ENCODE measurements at regions not wholly inside any gene's neighbourhood (a gene's known extent, or its start where the extent isn't known, plus 50 kb on each side); places are given as distances from the start of the nearest gene placed in this dataset.
"Not testable (repeated sequence)": the region's sequence is repeated elsewhere in the genome, so short reads cannot be mapped to it uniquely, and the experiment has no call there.

GRCh38 chr6:112468359-112468758 is 121.2 kb downstream of the RFPL4B start:
- no peaks in the 10 kb centered on the region for H3K36me3 Mint-ChIP-seq (ENCODE audit: low read depth)
- no peaks in the 10 kb centered on the region for H3K27me3 Mint-ChIP-seq (ENCODE audit: low read depth)
- no peak overlapping the region for H3K4me3 Mint-ChIP-seq
- H3K27ac Mint-ChIP-seq: no peak overlapping the region
- DNase-seq: no peak
- H3K9me3 Mint-ChIP-seq: no peaks in the 10 kb centered on the region
- no peaks in the 10 kb centered on the region for H3K4me1 Mint-ChIP-seq (ENCODE audit: low read depth)
- intact Hi-C loops (cut with micrococcal nuclease): no loop called here
- CTCF ChIA-PET: no interaction called here

GRCh38 chr6:112469306-112469705 is 122.2 kb downstream of the RFPL4B start:
- H3K9me3 Mint-ChIP-seq: no peaks in the 10 kb centered on the region
- H3K27me3 Mint-ChIP-seq (ENCODE audit: low read depth): no peaks in the 10 kb centered on the region
- no peaks in the 10 kb centered on the region for H3K4me1 Mint-ChIP-seq (ENCODE audit: low read depth)
- no peak overlapping the region for H3K27ac Mint-ChIP-seq
- intact Hi-C loops (cut with micrococcal nuclease): no loop called here
- H3K4me3 Mint-ChIP-seq: no peak overlapping the region
- no peak for DNase-seq
- CTCF ChIA-PET: no interaction called here
- H3K36me3 Mint-ChIP-seq (ENCODE audit: low read depth): no peaks in the 10 kb centered on the region

- Mint-ChIP-seq H3K27ac (no peak overlapping the region), H3K9me3 (no peaks in the 10 kb centered on the region), H3K27me3 (ENCODE audit: low read depth) (no peaks in the 10 kb centered on the region), H3K4me1 (ENCODE audit: low read depth) (no peaks in the 10 kb centered on the region), H3K4me3 (no peak overlapping the region), H3K36me3 (ENCODE audit: low read depth) (no peaks in the 10 kb centered on the region)
- no peak for DNase-seq
- CTCF ChIA-PET: no interaction called here
- intact Hi-C loops (cut with micrococcal nuclease): no loop called here
Observed at GRCh38 chr6:112470376-112470775, 123.2 kb downstream of the RFPL4B start.

GRCh38 chr6:112470950-112471349 is 123.8 kb downstream of the RFPL4B start:
- CTCF ChIA-PET: no interaction called here
- Mint-ChIP-seq H3K4me1 (ENCODE audit: low read depth) (no peaks in the 10 kb centered on the region), H3K36me3 (ENCODE audit: low read depth) (no peaks in the 10 kb centered on the region), H3K27ac (no peak overlapping the region), H3K9me3 (no peaks in the 10 kb centered on the region), H3K27me3 (ENCODE audit: low read depth) (no peaks in the 10 kb centered on the region), H3K4me3 (no peak overlapping the region)
- DNase-seq: no peak
- intact Hi-C loops (cut with micrococcal nuclease): no loop called here

GRCh38 chr6:112475083-112475482 is 128.0 kb downstream of the RFPL4B start:
- DNase-seq: no peak
- Mint-ChIP-seq H3K27me3 (ENCODE audit: low read depth) (peaks cover 4% of the 10 kb centered on the region), H3K36me3 (ENCODE audit: low read depth) (no peaks in the 10 kb centered on the region), H3K4me3 (no peak overlapping the region), H3K9me3 (no peaks in the 10 kb centered on the region), H3K27ac (no peak overlapping the region), H3K4me1 (ENCODE audit: low read depth) (no peaks in the 10 kb centered on the region)
- intact Hi-C loops (cut with micrococcal nuclease): no loop called here
- CTCF ChIA-PET: no interaction called here

- intact Hi-C loops (cut with micrococcal nuclease): no loop called here
- Mint-ChIP-seq H3K4me3 (no peak overlapping the region), H3K27me3 (ENCODE audit: low read depth) (peaks cover 4% of the 10 kb centered on the region), H3K4me1 (ENCODE audit: low read depth) (no peaks in the 10 kb centered on the region), H3K9me3 (no peaks in the 10 kb centered on the region), H3K36me3 (ENCODE audit: low read depth) (no peaks in the 10 kb centered on the region), H3K27ac (no peak overlapping the region)
- CTCF ChIA-PET: no interaction called here
- no peak for DNase-seq
Observed at GRCh38 chr6:112477125-112477524, 130.0 kb downstream of the RFPL4B start.

GRCh38 chr6:112478036-112478435 is 130.9 kb downstream of the RFPL4B start:
- no peaks in the 10 kb centered on the region for H3K9me3 Mint-ChIP-seq
- CTCF ChIA-PET: no interaction called here
- peaks cover 4% of the 10 kb centered on the region for H3K27me3 Mint-ChIP-seq (ENCODE audit: low read depth)
- H3K4me1 Mint-ChIP-seq (ENCODE audit: low read depth): no peaks in the 10 kb centered on the region
- no peak overlapping the region for H3K4me3 Mint-ChIP-seq
- H3K27ac Mint-ChIP-seq: no peak overlapping the region
- no peak for DNase-seq
- intact Hi-C loops (cut with micrococcal nuclease): no loop called here
- no peaks in the 10 kb centered on the region for H3K36me3 Mint-ChIP-seq (ENCODE audit: low read depth)

GRCh38 chr6:112479975-112480374 is 132.8 kb downstream of the RFPL4B start:
- CTCF ChIA-PET; H3K36me3 Mint-ChIP-seq (ENCODE audit: low read depth); intact Hi-C loops (cut with micrococcal nuclease); H3K4me3 Mint-ChIP-seq; H3K27me3 Mint-ChIP-seq (ENCODE audit: low read depth); DNase-seq; H3K9me3 Mint-ChIP-seq; H3K4me1 Mint-ChIP-seq (ENCODE audit: low read depth); H3K27ac Mint-ChIP-seq: not testable (repeated sequence)

GRCh38 chr6:112480553-112480952 is 133.4 kb downstream of the RFPL4B start:
- intact Hi-C loops (cut with micrococcal nuclease): no loop called here
- no peaks in the 10 kb centered on the region for H3K4me1 Mint-ChIP-seq (ENCODE audit: low read depth)
- no peaks in the 10 kb centered on the region for H3K36me3 Mint-ChIP-seq (ENCODE audit: low read depth)
- CTCF ChIA-PET: no interaction called here
- H3K9me3 Mint-ChIP-seq: no peaks in the 10 kb centered on the region
- no peak for DNase-seq
- H3K27ac Mint-ChIP-seq: no peak overlapping the region
- peaks cover 4% of the 10 kb centered on the region for H3K27me3 Mint-ChIP-seq (ENCODE audit: low read depth)
- no peak overlapping the region for H3K4me3 Mint-ChIP-seq

GRCh38 chr6:112481211-112481610 is 134.1 kb downstream of the RFPL4B start:
- Mint-ChIP-seq H3K9me3 (no peaks in the 10 kb centered on the region), H3K27ac (no peak overlapping the region), H3K36me3 (ENCODE audit: low read depth) (no peaks in the 10 kb centered on the region), H3K4me3 (no peak overlapping the region), H3K27me3 (ENCODE audit: low read depth) (peaks cover 4% of the 10 kb centered on the region), H3K4me1 (ENCODE audit: low read depth) (no peaks in the 10 kb centered on the region)
- intact Hi-C loops (cut with micrococcal nuclease): no loop called here
- CTCF ChIA-PET: no interaction called here
- no peak for DNase-seq

- CTCF ChIA-PET: no interaction called here
- intact Hi-C loops (cut with micrococcal nuclease): no loop called here
Observed at GRCh38 chr6:112482373-112482772, 135.2 kb downstream of the RFPL4B start.

GRCh38 chr6:112485120-112485826 is 138.1 kb downstream of the RFPL4B start:
- no peaks in the 10 kb centered on the region for H3K36me3 Mint-ChIP-seq (ENCODE audit: low read depth)
- no peak overlapping the region for H3K27ac Mint-ChIP-seq
- CTCF ChIA-PET: no interaction called here
- no peaks in the 10 kb centered on the region for H3K4me1 Mint-ChIP-seq (ENCODE audit: low read depth)
- H3K27me3 Mint-ChIP-seq (ENCODE audit: low read depth): no peaks in the 10 kb centered on the region
- no peaks in the 10 kb centered on the region for H3K9me3 Mint-ChIP-seq
- intact Hi-C loops (cut with micrococcal nuclease): no loop called here
- H3K4me3 Mint-ChIP-seq: no peak overlapping the region
- no peak for DNase-seq

More at GRCh38 chr6:112482373-112482772, 135.2 kb downstream of the RFPL4B start:
- Mint-ChIP-seq H3K4me1 (ENCODE audit: low read depth) (no peaks in the 10 kb centered on the region), H3K27ac (no peak overlapping the region), H3K9me3 (no peaks in the 10 kb centered on the region), H3K4me3 (no peak overlapping the region), H3K27me3 (ENCODE audit: low read depth) (no peaks in the 10 kb centered on the region), H3K36me3 (ENCODE audit: low read depth) (no peaks in the 10 kb centered on the region)
- no peak for DNase-seq

- Mint-ChIP-seq H3K4me3 (no peak overlapping the region), H3K9me3 (no peaks in the 10 kb centered on the region), H3K4me1 (ENCODE audit: low read depth) (no peaks in the 10 kb centered on the region), H3K27me3 (ENCODE audit: low read depth) (no peaks in the 10 kb centered on the region), H3K36me3 (ENCODE audit: low read depth) (no peaks in the 10 kb centered on the region), H3K27ac (no peak overlapping the region)
- no peak for DNase-seq
- intact Hi-C loops (cut with micrococcal nuclease): no loop called here
- CTCF ChIA-PET: no interaction called here
Observed at GRCh38 chr6:112485827-112486212, 138.7 kb downstream of the RFPL4B start.

- intact Hi-C loops (cut with micrococcal nuclease): no loop called here
- CTCF ChIA-PET: no interaction called here
- Mint-ChIP-seq H3K36me3 (ENCODE audit: low read depth) (no peaks in the 10 kb centered on the region), H3K27me3 (ENCODE audit: low read depth) (no peaks in the 10 kb centered on the region), H3K4me3 (no peak overlapping the region), H3K9me3 (no peaks in the 10 kb centered on the region), H3K27ac (no peak overlapping the region), H3K4me1 (ENCODE audit: low read depth) (no peaks in the 10 kb centered on the region)
- no peak for DNase-seq
Observed at GRCh38 chr6:112486454-112486853, 139.3 kb downstream of the RFPL4B start.

Measured in activated naive CD4-positive, alpha-beta T cell treated with anti-CD3 and anti-CD28 coated beads for 36 hours (primary cell).